HFFc6 (cell line): ENCODE measurements at regions not wholly inside any gene's neighbourhood (a gene's known extent, or its start where the extent isn't known, plus 50 kb on each side); places are given as distances from the start of the nearest gene placed in this dataset.

ENCODE experiments used
- DNase-seq: peaks from one replicate; pipeline ENCODE4 v3.0.0-alpha.2; 2018
- H3K27ac Mint-ChIP-seq: 2 replicates; pipeline ENCODE4 v1.8.0; 2020; ENCODE audit warnings: mild to moderate bottlenecking, mixed read lengths
- H3K27me3 Mint-ChIP-seq: 2 replicates; pipeline ENCODE4 v1.8.0; 2021; ENCODE audit warnings: mild to moderate bottlenecking, moderate library complexity, mixed read lengths; ENCODE audit not compliant: insufficient read depth
- H3K36me3 Mint-ChIP-seq: 2 replicates; pipeline ENCODE4 v1.8.0; 2021; ENCODE audit warnings: low read depth, mixed read lengths
- H3K4me1 Mint-ChIP-seq: 2 replicates; pipeline ENCODE4 v1.8.0; 2020; ENCODE audit warnings: low read depth, mixed read lengths
- H3K4me3 Mint-ChIP-seq: 2 replicates; pipeline ENCODE4 v1.8.0; 2020; ENCODE audit warnings: mild to moderate bottlenecking, moderate library complexity, mixed read lengths
- H3K9me3 Mint-ChIP-seq: 2 replicates; pipeline ENCODE4 v1.8.0; 2020; ENCODE audit warnings: mild to moderate bottlenecking, mixed read lengths
- TF ChIP-seq, protein P1 (sequence below): fragments of 200-600 bp; sonication (generic); IDR thresholded peaks from 2 replicates; pipeline ENCODE4 v1.5.0; 2021; ENCODE audit warnings: antibody characterized with exemption, mild to moderate bottlenecking

DNA sequence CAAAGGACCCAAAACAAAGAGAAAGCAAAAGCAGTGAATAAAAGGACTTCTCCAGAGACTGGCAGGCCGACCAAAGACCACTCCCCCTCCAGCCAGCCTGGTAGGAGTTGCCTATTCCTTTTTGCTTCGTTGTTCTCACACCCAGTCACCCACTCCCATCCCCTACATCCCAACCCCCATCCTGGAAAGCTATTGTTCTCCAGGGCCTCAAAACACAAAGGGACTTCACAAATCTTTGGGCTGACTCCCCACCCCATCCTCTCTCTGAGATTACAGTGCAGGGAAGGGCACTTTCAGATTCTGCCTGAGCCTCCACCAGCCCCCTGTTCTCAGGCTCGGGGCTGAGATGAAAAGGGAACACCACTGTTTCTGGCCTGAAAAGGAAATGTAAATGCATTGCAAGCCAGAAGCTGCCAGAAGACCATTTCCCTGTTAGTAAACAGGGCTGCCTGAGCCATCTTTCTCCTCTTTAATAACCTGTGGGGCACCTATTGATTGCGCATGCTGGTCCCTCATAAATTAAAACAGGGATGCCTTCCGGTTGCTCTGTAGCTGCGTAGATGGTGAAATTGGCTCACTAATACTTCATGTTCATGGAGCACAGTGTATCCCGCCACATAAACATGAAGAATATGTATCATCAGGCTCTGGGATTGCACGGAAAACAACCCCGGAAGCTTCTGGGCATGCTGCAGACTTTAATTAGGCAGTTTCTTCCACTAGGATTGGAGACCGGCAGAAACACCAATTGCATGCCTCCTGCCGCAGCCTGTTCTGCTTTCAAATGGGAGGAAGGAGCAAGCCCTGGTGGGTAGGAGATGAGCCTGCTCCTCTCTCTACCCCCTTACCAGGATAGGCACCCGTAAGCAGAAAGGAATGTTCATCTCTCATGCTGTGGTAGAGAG, 130.3 kb upstream of the FUT8 start:
- Mint-ChIP-seq H3K27me3 (no peaks in the 10 kb centered on the region; the same call in 1 of the 2 replicates), H3K27ac (peak overlapping the region; percentile 95), H3K4me1 (peaks cover 55% of the 10 kb centered on the region), H3K36me3 (no peaks in the 10 kb centered on the region), H3K9me3 (0 out of 2 replicates have a peak, but pooled peaks cover 4% of the 10 kb centered on the region), H3K4me3 (peak overlapping the region; percentile 79)
- DNase-seq = peak; percentile 88
- TF ChIP-seq, protein P1, sequence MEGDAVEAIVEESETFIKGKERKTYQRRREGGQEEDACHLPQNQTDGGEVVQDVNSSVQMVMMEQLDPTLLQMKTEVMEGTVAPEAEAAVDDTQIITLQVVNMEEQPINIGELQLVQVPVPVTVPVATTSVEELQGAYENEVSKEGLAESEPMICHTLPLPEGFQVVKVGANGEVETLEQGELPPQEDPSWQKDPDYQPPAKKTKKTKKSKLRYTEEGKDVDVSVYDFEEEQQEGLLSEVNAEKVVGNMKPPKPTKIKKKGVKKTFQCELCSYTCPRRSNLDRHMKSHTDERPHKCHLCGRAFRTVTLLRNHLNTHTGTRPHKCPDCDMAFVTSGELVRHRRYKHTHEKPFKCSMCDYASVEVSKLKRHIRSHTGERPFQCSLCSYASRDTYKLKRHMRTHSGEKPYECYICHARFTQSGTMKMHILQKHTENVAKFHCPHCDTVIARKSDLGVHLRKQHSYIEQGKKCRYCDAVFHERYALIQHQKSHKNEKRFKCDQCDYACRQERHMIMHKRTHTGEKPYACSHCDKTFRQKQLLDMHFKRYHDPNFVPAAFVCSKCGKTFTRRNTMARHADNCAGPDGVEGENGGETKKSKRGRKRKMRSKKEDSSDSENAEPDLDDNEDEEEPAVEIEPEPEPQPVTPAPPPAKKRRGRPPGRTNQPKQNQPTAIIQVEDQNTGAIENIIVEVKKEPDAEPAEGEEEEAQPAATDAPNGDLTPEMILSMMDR = no peak; the same call in 1 of the 2 replicates

DNA sequence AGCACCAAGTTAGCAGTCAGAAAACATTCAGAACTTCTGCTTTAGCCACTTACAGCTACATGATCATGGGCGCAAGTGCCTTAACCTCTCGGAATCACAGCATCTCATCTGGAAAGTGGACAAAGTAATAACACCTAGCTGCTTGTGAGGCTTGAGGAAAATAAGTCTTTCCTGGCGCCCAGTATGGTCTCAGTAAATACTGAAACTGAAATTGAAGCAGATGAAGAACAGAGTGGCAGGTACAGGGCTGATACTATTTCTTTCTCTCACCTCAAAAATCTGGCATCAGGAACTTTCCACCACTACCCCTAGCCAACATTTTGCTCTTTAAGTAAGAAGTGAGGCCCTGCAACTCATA, 129.7 kb upstream of the FUT8 start:
- H3K4me3 Mint-ChIP-seq = peak overlapping the region; percentile 79
- no peaks in the 10 kb centered on the region; the same call in 1 of the 2 replicates for H3K27me3 Mint-ChIP-seq
- H3K27ac Mint-ChIP-seq = peak overlapping the region; percentile 95
- peaks cover 49% of the 10 kb centered on the region for H3K4me1 Mint-ChIP-seq
- H3K9me3 Mint-ChIP-seq = 0 out of 2 replicates have a peak, but pooled peaks cover 4% of the 10 kb centered on the region
- DNase-seq = no peak
- no peaks in the 10 kb centered on the region for H3K36me3 Mint-ChIP-seq
- TF ChIP-seq, protein P1 = no peak

DNA sequence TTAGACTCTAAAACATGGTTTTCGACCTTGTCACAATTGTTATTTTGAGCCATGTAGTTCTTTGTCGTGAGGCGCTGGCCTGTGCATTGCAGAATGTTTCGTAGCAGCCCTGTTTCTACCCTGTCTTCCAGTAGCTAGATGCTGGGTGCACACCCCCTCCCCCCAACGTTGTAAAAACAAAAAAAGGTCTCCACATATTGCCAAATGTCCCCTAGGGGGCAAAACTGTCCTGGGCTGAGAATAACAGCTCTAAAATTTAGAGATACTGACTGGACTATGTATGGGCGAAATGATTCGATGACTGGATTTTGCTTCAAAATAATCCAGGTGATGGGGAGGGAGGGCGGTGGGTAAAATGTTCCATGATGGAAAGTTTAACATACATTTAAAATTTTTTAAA, 126.1 kb upstream of the FUT8 start:
- TF ChIP-seq, protein P1 = peak; percentile 69
- H3K9me3 Mint-ChIP-seq = no peaks in the 10 kb centered on the region
- H3K4me3 Mint-ChIP-seq = no peak overlapping the region
- H3K27me3 Mint-ChIP-seq = no peaks in the 10 kb centered on the region; the same call in 1 of the 2 replicates
- no peak for DNase-seq
- H3K4me1 Mint-ChIP-seq = peaks cover 58% of the 10 kb centered on the region
- no peaks in the 10 kb centered on the region for H3K36me3 Mint-ChIP-seq
- no peak overlapping the region for H3K27ac Mint-ChIP-seq

DNA sequence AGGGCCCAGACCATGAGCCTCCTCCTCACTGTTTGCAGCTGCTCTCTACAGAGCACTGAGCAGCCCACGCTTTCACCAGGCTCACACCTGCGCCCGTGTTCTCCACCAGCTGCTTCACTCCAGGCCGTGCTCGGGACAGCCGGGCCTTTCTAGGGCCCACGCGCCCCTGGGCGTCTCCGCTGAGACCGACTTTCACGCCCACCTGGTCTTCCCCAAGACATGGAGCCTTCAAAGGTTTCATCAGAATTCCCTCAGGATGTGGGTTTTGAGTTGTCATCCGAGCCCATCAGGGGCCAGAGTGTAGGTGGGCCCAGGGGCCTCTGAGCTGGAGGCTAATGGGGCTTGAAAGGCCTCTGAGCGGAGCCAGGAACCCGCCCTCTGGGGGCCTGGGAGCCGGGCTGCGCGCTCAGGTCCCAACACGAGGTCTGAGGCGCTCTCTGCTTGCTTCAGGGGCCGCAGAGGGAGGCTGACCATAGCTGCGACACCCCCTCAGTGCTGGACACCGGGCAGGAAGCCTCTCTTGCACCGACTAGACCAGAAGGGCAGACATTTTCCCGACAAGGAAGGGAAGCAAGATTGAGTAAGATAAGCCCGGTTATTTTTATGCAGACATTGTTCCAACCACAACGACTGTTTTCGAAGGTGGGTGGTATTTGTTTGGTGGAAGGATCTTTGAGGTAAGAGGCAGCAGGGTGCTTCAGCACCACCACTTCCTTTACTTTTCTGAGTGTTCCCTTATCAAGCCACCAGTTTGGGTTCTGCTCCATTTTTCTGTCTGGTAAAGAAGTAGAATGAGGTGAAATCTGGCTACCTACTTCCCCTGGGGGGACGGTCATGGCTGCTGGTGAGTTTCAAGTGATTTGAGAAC, 125.0 kb upstream of the FUT8 start:
- TF ChIP-seq, protein P1 = no peak
- no peak overlapping the region for H3K4me3 Mint-ChIP-seq
- H3K27ac Mint-ChIP-seq = no peak overlapping the region
- DNase-seq = no peak
- no peaks in the 10 kb centered on the region for H3K36me3 Mint-ChIP-seq
- H3K4me1 Mint-ChIP-seq = peaks cover 47% of the 10 kb centered on the region
- H3K9me3 Mint-ChIP-seq = no peaks in the 10 kb centered on the region
- H3K27me3 Mint-ChIP-seq = no peaks in the 10 kb centered on the region; the same call in 1 of the 2 replicates

DNA sequence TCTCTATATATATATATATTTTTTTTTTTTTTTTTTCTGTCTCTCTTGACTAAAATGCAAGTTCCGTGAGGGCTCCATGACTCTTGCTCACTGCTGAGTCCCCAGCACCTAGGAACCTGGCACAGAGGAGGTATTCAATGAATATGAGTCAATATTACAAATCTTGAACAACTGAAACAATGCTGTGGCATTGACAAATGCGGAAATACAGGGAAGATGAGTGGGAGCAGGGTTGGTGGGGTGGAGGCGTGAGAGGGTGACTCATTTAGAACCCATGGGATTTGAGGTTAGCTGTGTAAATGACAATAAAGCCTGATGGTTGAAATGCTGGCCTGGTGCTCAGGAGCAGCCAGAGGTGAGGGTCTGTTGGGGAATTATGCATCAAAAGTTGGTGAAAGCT, 121.7 kb upstream of the FUT8 start:
- DNase-seq = peak; percentile 80
- TF ChIP-seq, protein P1 = no peak
- Mint-ChIP-seq H3K27me3 (no peaks in the 10 kb centered on the region), H3K4me1 (peaks cover 23% of the 10 kb centered on the region), H3K4me3 (no peak overlapping the region), H3K27ac (peak overlapping the region; percentile 70), H3K36me3 (no peaks in the 10 kb centered on the region), H3K9me3 (no peaks in the 10 kb centered on the region)
